ENCODE measurements at regions not wholly inside any gene's neighbourhood (a gene's known extent, or its start where the extent isn't known, plus 50 kb on each side); places are given as distances from the start of the nearest gene placed in this dataset.
"Not testable (repeated sequence)": the region's sequence is repeated elsewhere in the genome, so short reads cannot be mapped to it uniquely, and the experiment has no call there.

- not testable (repeated sequence) for TF ChIP-seq CTCF (optimal IDR thresholded peaks at IDR 0.05 in 1 of 3, IDR thresholded peaks at IDR 0.05 in 1 of 3, conservative IDR thresholded peaks at IDR 0.05 in 1 of 3; ENCODE audit: extremely low read depth in 1 of 3, insufficient read depth in 2 of 3, low read length in 3 of 3); EZH2 (IDR thresholded peaks at IDR 0.05; ENCODE audit: low read length)
Measured at GRCh38 chr12:54125708-54126028, 63.1 kb downstream of the SMUG1 start.

Measured in keratinocyte (primary cell).